ENCODE measurements at regions not wholly inside any gene's neighbourhood (a gene's known extent, or its start where the extent isn't known, plus 50 kb on each side); places are given as distances from the start of the nearest gene placed in this dataset.

DNA sequence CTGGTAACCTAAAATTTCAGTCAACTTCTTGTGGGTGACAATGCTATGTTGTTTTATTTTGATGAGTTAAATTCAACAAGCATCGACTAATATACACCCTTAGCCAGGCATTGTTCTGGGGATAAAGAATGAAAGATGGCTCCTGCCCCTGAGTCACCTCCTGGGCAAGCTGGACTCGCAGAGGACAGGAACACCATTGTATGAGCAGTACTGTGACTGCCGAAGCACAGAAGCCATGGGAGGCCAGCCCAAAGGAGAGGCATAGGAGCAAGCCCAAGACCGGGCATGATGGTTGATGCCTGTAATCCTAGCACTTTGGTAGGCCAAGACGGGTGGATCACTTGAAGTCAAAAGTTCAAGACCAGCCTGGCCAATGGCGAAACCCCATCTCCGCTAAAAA lies 555.2 kb downstream of the OMA1 start:
- FAIRE-seq = no peak

More for the DNA sequence above, 555.2 kb downstream of the OMA1 start:
- Histone ChIP-seq H3K9ac (ENCODE audit: control insufficient read depth, insufficient read depth, low read length) (no peak overlapping the region), H3K4me1 (ENCODE audit: control insufficient read depth, insufficient read depth, low read length) (no peaks in the 10 kb centered on the region), H4K20me1 (ENCODE audit: control insufficient read depth, insufficient read depth) (no peaks in the 10 kb centered on the region), H3K36me3 (ENCODE audit: control insufficient read depth in 2 of 2, insufficient read depth in 2 of 2, low read length in 1 of 2) (no peaks in the 10 kb centered on the region), H3K27ac (ENCODE audit: control insufficient read depth, insufficient read depth) (no peak overlapping the region), H3K27me3 (replicated peaks in 1 of 2; ENCODE audit: control insufficient read depth in 2 of 2, insufficient read depth in 2 of 2, low read length in 1 of 2) (no peaks in the 10 kb centered on the region), H3K9me3 (replicated peaks; ENCODE audit: control insufficient read depth, insufficient read depth, low read length) (no peaks in the 10 kb centered on the region), H3K79me2 (ENCODE audit: control insufficient read depth, insufficient read depth, low read length) (no peaks in the 10 kb centered on the region), H3K4me2 (ENCODE audit: control insufficient read depth, insufficient read depth) (no peak overlapping the region), H2AFZ (ENCODE audit: control insufficient read depth, low read depth, low read length) (no peak overlapping the region), H3K4me3 (no peak overlapping the region)
- SMC1A ChIA-PET (ENCODE audit: uncharacterized antibody, unreplicated experiment) = no interaction called here
- no TSS peak for BruUV-seq (replicated peaks)
- POLR2A ChIA-PET = no interaction called here
- CTCF ChIA-PET = no interaction called here
- in situ Hi-C loops (cut with MboI) (no loop called here), intact Hi-C loops (cut with micrococcal nuclease; ENCODE audit: unreplicated experiment) (no loop called here)
- ATAC-seq (no peak), DNase-seq (ENCODE audit: low read depth, low spot score) (no peak)
- no peak for TF ChIP-seq RB1 (IDR thresholded peaks at IDR 0.05; ENCODE audit: borderline replicate concordance)
- TF ChIP-seq, protein P1, sequence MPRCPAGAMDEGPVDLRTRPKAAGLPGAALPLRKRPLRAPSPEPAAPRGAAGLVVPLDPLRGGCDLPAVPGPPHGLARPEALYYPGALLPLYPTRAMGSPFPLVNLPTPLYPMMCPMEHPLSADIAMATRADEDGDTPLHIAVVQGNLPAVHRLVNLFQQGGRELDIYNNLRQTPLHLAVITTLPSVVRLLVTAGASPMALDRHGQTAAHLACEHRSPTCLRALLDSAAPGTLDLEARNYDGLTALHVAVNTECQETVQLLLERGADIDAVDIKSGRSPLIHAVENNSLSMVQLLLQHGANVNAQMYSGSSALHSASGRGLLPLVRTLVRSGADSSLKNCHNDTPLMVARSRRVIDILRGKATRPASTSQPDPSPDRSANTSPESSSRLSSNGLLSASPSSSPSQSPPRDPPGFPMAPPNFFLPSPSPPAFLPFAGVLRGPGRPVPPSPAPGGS (IDR thresholded peaks at IDR 0.05; ENCODE audit: borderline replicate concordance, insufficient read depth, low read depth, low read length, poor library complexity, severe bottlenecking) = no peak
- TF ChIP-seq ZNF592 (IDR thresholded peaks at IDR 0.05) = no peak
- no peak for TF ChIP-seq CBX3 (IDR thresholded peaks at IDR 0.05; ENCODE audit: borderline replicate concordance, low read depth)
- no peak for TF ChIP-seq PML (IDR thresholded peaks at IDR 0.05; ENCODE audit: low read length)
- no peak for TF ChIP-seq HCFC1 (IDR thresholded peaks at IDR 0.05; ENCODE audit: low read length)
- no peak for TF ChIP-seq IRF3 (IDR thresholded peaks at IDR 0.05)
- TF ChIP-seq, protein P2, sequence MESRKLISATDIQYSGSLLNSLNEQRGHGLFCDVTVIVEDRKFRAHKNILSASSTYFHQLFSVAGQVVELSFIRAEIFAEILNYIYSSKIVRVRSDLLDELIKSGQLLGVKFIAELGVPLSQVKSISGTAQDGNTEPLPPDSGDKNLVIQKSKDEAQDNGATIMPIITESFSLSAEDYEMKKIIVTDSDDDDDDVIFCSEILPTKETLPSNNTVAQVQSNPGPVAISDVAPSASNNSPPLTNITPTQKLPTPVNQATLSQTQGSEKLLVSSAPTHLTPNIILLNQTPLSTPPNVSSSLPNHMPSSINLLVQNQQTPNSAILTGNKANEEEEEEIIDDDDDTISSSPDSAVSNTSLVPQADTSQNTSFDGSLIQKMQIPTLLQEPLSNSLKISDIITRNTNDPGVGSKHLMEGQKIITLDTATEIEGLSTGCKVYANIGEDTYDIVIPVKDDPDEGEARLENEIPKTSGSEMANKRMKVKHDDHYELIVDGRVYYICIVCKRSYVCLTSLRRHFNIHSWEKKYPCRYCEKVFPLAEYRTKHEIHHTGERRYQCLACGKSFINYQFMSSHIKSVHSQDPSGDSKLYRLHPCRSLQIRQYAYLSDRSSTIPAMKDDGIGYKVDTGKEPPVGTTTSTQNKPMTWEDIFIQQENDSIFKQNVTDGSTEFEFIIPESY (IDR thresholded peaks at IDR 0.05) = no peak
- TF ChIP-seq RCOR1 (conservative IDR thresholded peaks at IDR 0.05; ENCODE audit: low read depth, low read length) = no peak
- TF ChIP-seq MEF2B (IDR thresholded peaks at IDR 0.05; ENCODE audit: partially characterized antibody, poor library complexity, severe bottlenecking) = no peak
- no peak for TF ChIP-seq ELK1 (IDR thresholded peaks at IDR 0.05; ENCODE audit: low read depth, low read length)
- RAD21 ChIA-PET (ENCODE audit: unreplicated experiment) = no interaction called here
- WGBS (ENCODE audit: insufficient coverage, insufficient replicate concordance, low lambda C conversion rate, missing lambda C conversion rate) = 30% methylated on average over 7 of the region's 7 CpGs

Measured in GM12878 (cell line).